ENCODE measurements at regions not wholly inside any gene's neighbourhood (a gene's known extent, or its start where the extent isn't known, plus 50 kb on each side); places are given as distances from the start of the nearest gene placed in this dataset.

GRCh38 chr4:31199644-31200043 is 479.5 kb downstream of the PCDH7 start:
- TF ChIP-seq CTCF (conservative IDR thresholded peaks at IDR 0.05; ENCODE audit: low read depth, low read length), result no peak
- TF ChIP-seq EZH2 (IDR thresholded peaks at IDR 0.05; ENCODE audit: borderline replicate concordance, low read depth, low read length, poor library complexity, severe bottlenecking), result no peak
